IMR-90 (cell line): ENCODE measurements at regions not wholly inside any gene's neighbourhood (a gene's known extent, or its start where the extent isn't known, plus 50 kb on each side); places are given as distances from the start of the nearest gene placed in this dataset.

Source experiments
- BHLHE40 ChIP-seq: fragments of 150-350 bp; IDR thresholded peaks from 2 replicates; pipeline ENCODE4 v1.6.1; 2016; ENCODE audit warnings: mild to moderate bottlenecking, low read depth, low read length
- CEBPB ChIP-seq: IDR thresholded peaks from 2 replicates; pipeline ENCODE4 v1.6.1; 2012; ENCODE audit warnings: low read depth, low read length, improper control_type of control experiment
- MXI1 ChIP-seq: IDR thresholded peaks from 2 replicates; pipeline ENCODE4 v1.6.1; 2012; ENCODE audit warnings: low read depth, mild to moderate bottlenecking, low read length, moderate library complexity, borderline replicate concordance
- POLR2A ChIP-seq: IDR thresholded peaks from 2 replicates; pipeline ENCODE4 v1.6.1; 2012; ENCODE audit warnings: mild to moderate bottlenecking, low read depth, low read length
- RCOR1 ChIP-seq: IDR thresholded peaks from 2 replicates; pipeline ENCODE4 v1.6.1; 2012; ENCODE audit warnings: mild to moderate bottlenecking, low read length, improper control_type of control experiment; ENCODE audit not compliant: insufficient replicate concordance
- RFX5 ChIP-seq: IDR thresholded peaks from 2 replicates; pipeline ENCODE4 v1.8.0; 2012; ENCODE audit warnings: low read depth, mild to moderate bottlenecking, low read length, moderate library complexity
- TF ChIP-seq, protein P1 (sequence below): conservative IDR thresholded peaks from 2 replicates; pipeline ENCODE4 v1.5.1; 2012; ENCODE audit warnings: mild to moderate bottlenecking, low read depth, low read length, improper control_type of control experiment

DNA sequence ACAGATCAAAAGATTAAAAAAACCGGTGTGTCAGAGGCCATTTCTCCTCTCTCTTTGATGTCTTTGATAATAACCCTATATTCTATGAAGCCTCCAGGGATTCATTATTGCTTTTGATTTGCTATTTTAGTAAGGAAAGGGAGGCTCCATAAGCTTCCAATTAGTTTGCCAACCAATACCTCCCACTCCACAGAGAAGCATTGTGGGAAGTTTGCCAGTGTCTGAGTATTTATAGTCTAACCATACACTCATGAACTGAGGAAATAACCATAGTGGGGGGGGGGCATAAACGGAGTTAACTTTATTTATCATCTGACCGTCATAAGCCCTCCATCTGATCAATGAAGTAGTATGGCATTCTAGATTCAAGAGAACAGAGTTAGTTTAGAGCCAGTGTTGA lies 1066.8 kb upstream of the PABPC4L start:
- TF ChIP-seq MXI1 = no peak
- TF ChIP-seq, protein P1, sequence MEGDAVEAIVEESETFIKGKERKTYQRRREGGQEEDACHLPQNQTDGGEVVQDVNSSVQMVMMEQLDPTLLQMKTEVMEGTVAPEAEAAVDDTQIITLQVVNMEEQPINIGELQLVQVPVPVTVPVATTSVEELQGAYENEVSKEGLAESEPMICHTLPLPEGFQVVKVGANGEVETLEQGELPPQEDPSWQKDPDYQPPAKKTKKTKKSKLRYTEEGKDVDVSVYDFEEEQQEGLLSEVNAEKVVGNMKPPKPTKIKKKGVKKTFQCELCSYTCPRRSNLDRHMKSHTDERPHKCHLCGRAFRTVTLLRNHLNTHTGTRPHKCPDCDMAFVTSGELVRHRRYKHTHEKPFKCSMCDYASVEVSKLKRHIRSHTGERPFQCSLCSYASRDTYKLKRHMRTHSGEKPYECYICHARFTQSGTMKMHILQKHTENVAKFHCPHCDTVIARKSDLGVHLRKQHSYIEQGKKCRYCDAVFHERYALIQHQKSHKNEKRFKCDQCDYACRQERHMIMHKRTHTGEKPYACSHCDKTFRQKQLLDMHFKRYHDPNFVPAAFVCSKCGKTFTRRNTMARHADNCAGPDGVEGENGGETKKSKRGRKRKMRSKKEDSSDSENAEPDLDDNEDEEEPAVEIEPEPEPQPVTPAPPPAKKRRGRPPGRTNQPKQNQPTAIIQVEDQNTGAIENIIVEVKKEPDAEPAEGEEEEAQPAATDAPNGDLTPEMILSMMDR = no peak
- no peak for TF ChIP-seq BHLHE40
- TF ChIP-seq RCOR1 = no peak
- no peak for TF ChIP-seq POLR2A
- no peak for TF ChIP-seq CEBPB
- TF ChIP-seq RFX5 = no peak
